ENCODE measurements at regions not wholly inside any gene's neighbourhood (a gene's known extent, or its start where the extent isn't known, plus 50 kb on each side); places are given as distances from the start of the nearest gene placed in this dataset.

DNA sequence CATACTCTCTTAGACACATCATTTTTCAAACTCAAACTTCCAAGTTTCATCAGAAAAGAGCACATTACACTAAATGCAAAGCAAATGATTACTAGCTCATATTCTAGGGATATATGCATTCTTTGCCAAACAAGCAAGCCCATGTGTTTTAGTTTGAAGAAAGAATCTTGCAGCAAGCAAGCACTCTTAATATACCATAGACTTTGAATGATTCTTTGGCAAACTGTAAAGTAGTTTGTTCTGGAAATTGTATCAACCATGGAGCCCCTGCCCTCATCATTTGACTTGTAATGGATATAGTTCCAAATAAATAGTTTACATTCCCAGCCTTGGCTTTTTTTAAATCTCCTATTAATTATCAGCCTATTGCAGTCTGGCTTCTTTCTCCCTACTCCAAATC, 325.2 kb downstream of the NR2F1-AS1 start:
- FAIRE-seq (no peak), DNase-seq (ENCODE audit: low read depth, low spot score) (no peak)
- Histone ChIP-seq H4K20me1 (replicated peaks; ENCODE audit: control insufficient read depth, extremely low read depth, insufficient read depth, low read length) (no peaks in the 10 kb centered on the region), H3K27ac (ENCODE audit: insufficient read depth, low read depth, low read length) (no peak overlapping the region), H3K36me3 (ENCODE audit: control insufficient read depth in 2 of 2, extremely low read depth in 1 of 2, insufficient read depth in 2 of 2, low read length in 2 of 2) (no peaks in the 10 kb centered on the region), H3K4me2 (ENCODE audit: insufficient read depth, low read length) (no peak overlapping the region), H3K27me3 (ENCODE audit: control insufficient read depth in 2 of 2, insufficient read depth in 2 of 2, low read length in 2 of 2) (no peaks in the 10 kb centered on the region), H3K4me3 (replicated peaks in 1 of 3; ENCODE audit: insufficient read depth in 1 of 3, low read depth in 1 of 3, low read length in 3 of 3) (no peak overlapping the region), H2AFZ (ENCODE audit: low read depth, low read length) (no peak overlapping the region), H3K9me3 (replicated peaks; ENCODE audit: control insufficient read depth, insufficient read depth, low read length) (no peaks in the 10 kb centered on the region), H3K79me2 (ENCODE audit: control insufficient read depth, insufficient read depth, low read length) (no peaks in the 10 kb centered on the region), H3K9me1 (replicated peaks; ENCODE audit: control insufficient read depth, extremely low read depth, insufficient read depth, low read length) (no peaks in the 10 kb centered on the region), H3K9ac (replicated peaks; ENCODE audit: extremely low read depth, insufficient read depth, low read length) (no peak overlapping the region), H3K4me1 (ENCODE audit: control insufficient read depth, extremely low read depth, insufficient read depth, low read length) (peaks cover 12% of the 10 kb centered on the region)
- ChIA-PET CTCF (no interaction called here), POLR2A (no interaction called here)
- dilution Hi-C loops (cut with MboI; ENCODE audit: extremely low pct_ligation_motif_present, low sequenced_read_pairs) = no loop called here
- no TSS peak for BruUV-seq (replicated peaks)
- TF ChIP-seq, protein P1, sequence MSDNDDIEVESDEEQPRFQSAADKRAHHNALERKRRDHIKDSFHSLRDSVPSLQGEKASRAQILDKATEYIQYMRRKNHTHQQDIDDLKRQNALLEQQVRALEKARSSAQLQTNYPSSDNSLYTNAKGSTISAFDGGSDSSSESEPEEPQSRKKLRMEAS (IDR thresholded peaks at IDR 0.05; ENCODE audit: insufficient read depth, insufficient read length) = no peak
- TF ChIP-seq MYC (IDR thresholded peaks at IDR 0.05; ENCODE audit: low read depth, low read length) (no peak), GATA2 (IDR thresholded peaks at IDR 0.05; ENCODE audit: insufficient read depth, insufficient read length, low read depth, low read length) (no peak), EZH2 (IDR thresholded peaks at IDR 0.05; ENCODE audit: borderline replicate concordance, low read depth, low read length, severe bottlenecking) (no peak), JUN (IDR thresholded peaks at IDR 0.05; ENCODE audit: borderline replicate concordance, insufficient read depth, insufficient read length, low read depth) (no peak), POLR2A (IDR thresholded peaks at IDR 0.05; ENCODE audit: low read depth, low read length) (no peak), POLR2AphosphoS5 (IDR thresholded peaks at IDR 0.05; ENCODE audit: insufficient read depth, low read depth, low read length) (no peak), FOS (IDR thresholded peaks at IDR 0.05; ENCODE audit: borderline replicate concordance, insufficient read depth, low read length) (no peak)
- TF ChIP-seq, protein P2, sequence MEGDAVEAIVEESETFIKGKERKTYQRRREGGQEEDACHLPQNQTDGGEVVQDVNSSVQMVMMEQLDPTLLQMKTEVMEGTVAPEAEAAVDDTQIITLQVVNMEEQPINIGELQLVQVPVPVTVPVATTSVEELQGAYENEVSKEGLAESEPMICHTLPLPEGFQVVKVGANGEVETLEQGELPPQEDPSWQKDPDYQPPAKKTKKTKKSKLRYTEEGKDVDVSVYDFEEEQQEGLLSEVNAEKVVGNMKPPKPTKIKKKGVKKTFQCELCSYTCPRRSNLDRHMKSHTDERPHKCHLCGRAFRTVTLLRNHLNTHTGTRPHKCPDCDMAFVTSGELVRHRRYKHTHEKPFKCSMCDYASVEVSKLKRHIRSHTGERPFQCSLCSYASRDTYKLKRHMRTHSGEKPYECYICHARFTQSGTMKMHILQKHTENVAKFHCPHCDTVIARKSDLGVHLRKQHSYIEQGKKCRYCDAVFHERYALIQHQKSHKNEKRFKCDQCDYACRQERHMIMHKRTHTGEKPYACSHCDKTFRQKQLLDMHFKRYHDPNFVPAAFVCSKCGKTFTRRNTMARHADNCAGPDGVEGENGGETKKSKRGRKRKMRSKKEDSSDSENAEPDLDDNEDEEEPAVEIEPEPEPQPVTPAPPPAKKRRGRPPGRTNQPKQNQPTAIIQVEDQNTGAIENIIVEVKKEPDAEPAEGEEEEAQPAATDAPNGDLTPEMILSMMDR (IDR thresholded peaks at IDR 0.05; ENCODE audit: extremely low read depth in 1 of 2, insufficient read depth in 1 of 2, low read depth in 1 of 2, low read length in 2 of 2) = no peak
- intact Hi-C loops (cut with micrococcal nuclease) = no loop called here

All from endothelial cell of umbilical vein (primary cell).